Retinal pigment epithelial cell (primary cell): ENCODE measurements at regions not wholly inside any gene's neighbourhood (a gene's known extent, or its start where the extent isn't known, plus 50 kb on each side); places are given as distances from the start of the nearest gene placed in this dataset.
"Not testable (repeated sequence)": the region's sequence is repeated elsewhere in the genome, so short reads cannot be mapped to it uniquely, and the experiment has no call there.

ENCODE experiments used
- DNase-seq: peaks from one replicate; pipeline ENCODE4 v3.0.0-alpha.2; 2010; ENCODE audit warnings: low read depth
- H3K4me3 ChIP-seq: 2 replicates; pipeline ENCODE4 v1.5.1; 2011; ENCODE audit warnings: mild to moderate bottlenecking, low read length, control low read depth, moderate library complexity
- CTCF ChIP-seq: conservative IDR thresholded peaks from 2 replicates; pipeline ENCODE4 v1.5.1; 2011; ENCODE audit warnings: low read depth, low read length, control low read depth, inconsistent platforms

GRCh38 chr10:84863675-84864074, 535.3 kb downstream of the CCSER2 start:
- H3K4me3 ChIP-seq: no peak overlapping the region
- DNase-seq: no peak
- TF ChIP-seq CTCF: no peak

- no peak overlapping the region for H3K4me3 ChIP-seq
- no peak for TF ChIP-seq CTCF
- no peak for DNase-seq
Measured at GRCh38 chr10:84876116-84876999, 548.0 kb downstream of the CCSER2 start.

- TF ChIP-seq CTCF: no peak
- no peak for DNase-seq
- no peak overlapping the region for H3K4me3 ChIP-seq
Measured at GRCh38 chr10:84879991-84880390, 551.6 kb downstream of the CCSER2 start.

GRCh38 chr10:84881696-84882095, 553.3 kb downstream of the CCSER2 start:
- DNase-seq, H3K4me3 ChIP-seq: not testable (repeated sequence)

GRCh38 chr10:84890706-84891105, 562.3 kb downstream of the CCSER2 start:
- DNase-seq: no peak
- no peak overlapping the region for H3K4me3 ChIP-seq
- no peak for TF ChIP-seq CTCF

GRCh38 chr10:84891631-84892030, 563.2 kb downstream of the CCSER2 start:
- H3K4me3 ChIP-seq: no peak overlapping the region
- DNase-seq: no peak
- no peak for TF ChIP-seq CTCF

- no peak for DNase-seq
- TF ChIP-seq CTCF: no peak
- no peak overlapping the region for H3K4me3 ChIP-seq
Measured at GRCh38 chr10:84895541-84895940, 567.2 kb downstream of the CCSER2 start.
